ENCODE measurements at regions not wholly inside any gene's neighbourhood (a gene's known extent, or its start where the extent isn't known, plus 50 kb on each side); places are given as distances from the start of the nearest gene placed in this dataset.
"Not testable (repeated sequence)": the region's sequence is repeated elsewhere in the genome, so short reads cannot be mapped to it uniquely, and the experiment has no call there.

DNA sequence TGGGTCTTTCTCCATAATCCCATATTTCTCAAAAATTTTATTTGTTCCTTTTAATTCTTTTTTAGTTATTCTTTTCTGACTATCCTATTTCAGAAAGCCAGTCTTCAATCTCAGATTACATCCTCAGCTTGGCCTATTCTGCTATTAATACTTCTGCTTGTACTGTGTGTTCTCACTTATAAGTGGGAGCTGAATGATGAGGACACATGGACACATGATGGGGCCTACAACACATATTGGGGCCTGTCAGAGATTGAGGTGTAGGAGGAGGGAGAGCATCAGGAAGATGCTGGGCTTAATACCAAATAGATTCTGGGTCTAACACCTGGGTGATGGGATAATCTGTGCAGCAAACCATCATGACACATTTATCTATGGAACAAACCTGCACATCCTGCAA is 82.3 kb downstream of the MAGEE1 start:
- DNase-seq (ENCODE audit: low spot score) (no peak), FAIRE-seq (no peak)

DNA sequence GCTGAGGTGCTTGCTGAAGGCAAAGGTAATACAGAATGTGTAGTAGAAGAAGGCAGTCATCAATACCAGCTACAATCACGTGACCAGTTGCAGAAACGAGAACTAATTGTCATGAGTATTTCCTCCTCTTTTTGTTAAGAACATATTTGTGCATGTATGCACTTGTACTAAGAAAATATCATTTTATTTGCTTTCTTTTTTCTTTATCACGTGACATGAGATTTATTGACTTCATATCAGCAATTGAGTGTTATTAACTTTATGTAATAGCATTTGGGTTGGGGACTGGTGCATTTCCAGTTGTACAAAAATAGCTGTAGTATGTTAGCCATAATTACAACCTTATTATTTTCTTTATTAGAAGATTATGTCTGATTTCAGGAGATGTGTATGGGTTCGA is 90.0 kb downstream of the MAGEE1 start:
- FAIRE-seq (no peak), DNase-seq (ENCODE audit: low spot score) (no peak)

DNA sequence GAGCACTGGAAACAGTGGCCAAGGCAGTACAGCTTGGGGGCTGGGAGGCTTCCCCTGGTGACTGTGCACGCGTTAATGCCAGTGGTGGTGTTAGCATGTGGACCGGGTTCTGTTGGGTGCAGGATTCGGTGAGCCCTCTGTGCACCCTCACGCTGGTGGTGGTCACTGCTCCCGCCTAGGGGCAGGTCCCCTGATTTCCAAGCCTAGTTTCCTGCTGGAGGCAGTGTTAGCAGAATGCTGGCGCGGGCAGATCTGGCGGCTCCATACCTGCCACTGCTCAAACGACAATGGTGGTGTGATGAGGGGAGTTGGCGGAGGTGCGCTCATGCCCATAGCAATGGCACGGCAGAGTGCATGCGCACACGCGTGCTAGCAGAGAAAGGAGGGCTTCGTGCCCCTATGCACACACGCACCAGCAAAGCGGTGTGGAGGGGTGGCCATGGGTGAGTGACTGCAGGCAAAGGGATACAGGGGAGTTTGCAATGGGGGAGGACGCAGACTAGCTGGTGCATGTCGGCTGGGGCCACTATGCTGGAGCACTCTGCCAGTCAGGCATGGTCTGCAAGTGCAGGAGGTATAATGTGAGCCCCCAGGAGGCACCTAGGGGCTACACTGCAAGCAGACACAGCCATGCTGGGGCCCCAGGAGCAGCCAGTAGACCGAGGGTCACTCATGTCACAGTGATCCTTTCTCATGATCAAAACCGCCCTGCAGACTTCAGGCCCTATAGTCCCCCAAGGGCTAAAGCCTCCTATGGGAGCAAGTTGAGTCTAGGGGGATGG is 93.0 kb downstream of the MAGEE1 start:
- no peak for DNase-seq (ENCODE audit: low spot score)
- no peak for FAIRE-seq

DNA sequence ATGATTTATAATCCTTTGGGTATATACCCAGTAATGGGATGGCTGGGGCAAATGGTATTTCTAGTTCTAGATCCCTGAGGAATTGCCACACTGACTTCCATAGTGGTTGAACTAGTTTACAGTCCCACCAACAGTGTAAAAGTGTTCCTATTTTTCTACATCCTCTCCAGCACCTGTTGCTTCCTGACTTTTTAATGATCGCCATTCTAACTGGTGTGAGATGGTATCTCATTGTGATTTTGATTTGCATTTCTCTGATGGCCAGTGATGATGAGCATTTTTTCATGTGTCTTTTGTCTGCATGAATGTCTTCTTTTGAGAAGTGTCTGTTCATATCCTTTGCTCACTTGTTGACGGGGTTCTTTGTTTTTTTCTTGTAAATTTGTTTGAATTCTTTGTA is 108.2 kb downstream of the MAGEE1 start:
- FAIRE-seq; DNase-seq (ENCODE audit: low spot score): not testable (repeated sequence)

DNA sequence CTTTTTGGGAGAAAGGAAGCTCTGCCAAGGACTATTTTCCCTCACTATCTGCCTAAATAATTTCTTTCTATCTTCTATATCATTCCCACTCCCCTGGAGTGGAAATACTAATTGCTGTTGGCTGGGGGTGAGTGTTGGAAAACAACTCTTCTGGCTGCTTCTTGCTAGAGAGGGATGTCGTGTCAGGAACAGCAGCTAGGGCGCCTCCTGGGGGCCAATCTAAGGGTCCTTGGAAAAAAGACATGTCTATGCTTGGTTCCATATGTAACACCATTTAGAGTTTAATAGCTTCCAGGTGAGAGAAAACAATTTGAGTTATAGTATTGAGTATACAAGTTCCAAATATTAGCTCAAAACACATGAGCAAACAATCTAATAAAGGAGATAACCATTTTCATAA is 111.3 kb downstream of the MAGEE1 start:
- DNase-seq (ENCODE audit: low spot score) (no peak), FAIRE-seq (no peak)

DNA sequence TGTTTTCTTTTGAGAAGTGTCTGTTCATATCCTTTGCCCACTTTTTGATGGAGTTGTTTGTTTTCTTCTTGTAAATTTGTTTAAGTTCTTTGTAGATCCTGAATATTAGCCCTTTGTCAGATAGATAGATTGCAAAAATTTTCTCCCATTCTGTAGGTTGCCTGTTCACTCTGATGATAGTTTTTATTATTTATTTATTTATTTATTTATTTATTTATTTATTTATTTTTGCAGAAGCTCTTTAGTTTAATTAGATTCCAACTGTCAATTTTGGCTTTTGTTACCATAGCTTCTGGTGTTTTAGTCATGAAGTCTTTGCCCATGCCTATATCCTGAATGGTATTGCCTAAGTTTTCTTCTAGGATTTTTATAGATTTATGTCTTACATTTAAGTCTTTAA is 115.9 kb downstream of the MAGEE1 start:
- not testable (repeated sequence) for FAIRE-seq; DNase-seq (ENCODE audit: low spot score)

DNA sequence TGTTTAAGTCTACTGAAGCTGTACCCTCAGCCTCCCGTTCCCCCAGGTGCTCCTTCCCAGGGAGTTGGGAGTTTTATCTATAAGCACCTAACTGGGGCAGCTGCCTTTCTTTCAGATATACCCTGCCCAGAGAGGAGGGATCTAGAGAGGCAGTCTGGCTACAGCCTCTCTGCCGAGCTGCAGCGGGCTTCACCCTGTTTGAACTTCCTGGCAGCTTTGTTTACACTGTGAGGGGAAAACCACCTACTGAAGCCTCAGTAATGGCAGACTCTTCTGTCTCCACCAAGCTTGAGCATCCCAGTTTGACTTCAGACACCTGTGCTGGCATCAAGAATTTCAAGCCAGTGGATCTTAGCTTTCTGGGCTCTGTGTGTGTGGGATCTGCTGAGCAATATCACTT is 122.5 kb downstream of the MAGEE1 start:
- no peak for DNase-seq (ENCODE audit: low spot score)
- no peak for FAIRE-seq

DNA sequence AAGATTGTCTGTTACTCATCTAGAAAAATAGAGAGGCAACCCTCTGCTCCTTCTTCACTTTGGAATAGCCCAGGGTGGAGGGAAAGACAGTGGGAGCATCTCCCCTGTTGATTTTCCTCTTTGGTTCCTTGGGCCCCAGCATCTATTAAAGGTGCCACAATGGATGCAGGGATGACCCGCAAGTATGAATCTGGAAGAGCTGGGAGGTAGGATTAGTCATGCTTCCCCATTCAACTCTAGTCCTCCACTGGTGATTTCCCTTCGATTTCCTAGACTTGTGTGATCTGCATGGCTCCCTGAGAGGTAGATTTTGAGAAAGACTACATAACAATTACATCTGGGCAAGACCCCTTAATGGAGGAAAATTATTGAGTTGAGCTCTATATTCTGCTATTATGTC is 127.8 kb downstream of the MAGEE1 start:
- no peak for DNase-seq (ENCODE audit: low spot score)
- FAIRE-seq = no peak

DNA sequence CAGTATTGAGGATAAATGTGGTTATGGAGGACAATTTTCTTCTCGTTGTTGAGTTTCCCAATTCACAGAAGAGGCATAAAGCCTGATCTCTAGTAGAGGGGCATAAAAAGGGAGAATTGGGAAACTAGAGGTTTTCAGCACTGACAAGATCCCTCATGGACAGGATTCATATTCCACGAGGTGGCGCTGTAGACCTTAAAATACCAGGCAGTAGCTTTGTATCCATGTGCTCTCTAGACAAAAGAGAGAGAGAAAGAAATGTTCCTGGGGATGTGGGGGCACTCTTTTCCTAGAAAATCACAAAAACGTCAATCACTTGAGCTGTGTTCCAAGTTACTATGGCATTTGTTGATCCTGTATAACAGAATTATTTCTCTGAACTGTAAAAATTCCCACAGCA is 128.3 kb downstream of the MAGEE1 start:
- DNase-seq (ENCODE audit: low spot score) (peak; percentile 4), FAIRE-seq (no peak)

DNA sequence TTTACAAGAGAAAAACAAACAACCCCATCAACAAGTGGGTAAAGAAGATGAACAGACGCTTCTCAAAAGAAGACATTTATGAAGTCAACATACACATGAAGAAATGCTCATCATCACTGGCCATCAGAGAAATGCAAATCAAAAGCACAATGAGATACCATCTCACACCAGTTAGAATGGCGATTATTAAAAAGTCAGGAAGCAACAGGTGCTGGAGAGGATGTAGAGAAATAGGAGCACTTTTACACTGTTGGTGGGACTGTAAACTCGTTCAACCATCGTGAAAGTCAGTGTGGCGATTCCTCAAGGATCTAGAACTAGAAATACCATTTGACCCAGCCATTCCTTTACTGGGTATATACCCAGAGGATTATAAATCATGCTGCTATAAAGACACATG is 137.3 kb downstream of the MAGEE1 start:
- DNase-seq (ENCODE audit: low spot score); FAIRE-seq: not testable (repeated sequence)

DNA sequence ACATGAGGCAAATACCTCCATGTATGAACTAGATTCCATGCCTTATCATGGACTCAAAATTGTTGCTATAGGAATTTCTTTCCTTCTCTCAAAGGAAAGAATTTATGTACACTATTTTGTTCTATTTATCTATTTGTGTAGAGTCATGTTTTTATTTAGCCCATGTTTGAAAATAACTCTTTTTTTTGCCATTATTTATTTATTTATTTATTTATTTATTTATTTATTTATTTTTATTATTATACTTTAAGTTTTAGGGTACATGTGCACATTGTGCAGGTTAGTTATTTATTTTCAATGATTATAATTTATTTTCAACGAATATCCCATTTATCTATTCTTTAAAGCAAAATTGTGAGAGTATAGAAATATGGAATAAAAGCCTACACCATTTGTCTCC is 177.9 kb downstream of the MAGEE1 start:
- no peak for FAIRE-seq
- DNase-seq (ENCODE audit: low spot score) = no peak

DNA sequence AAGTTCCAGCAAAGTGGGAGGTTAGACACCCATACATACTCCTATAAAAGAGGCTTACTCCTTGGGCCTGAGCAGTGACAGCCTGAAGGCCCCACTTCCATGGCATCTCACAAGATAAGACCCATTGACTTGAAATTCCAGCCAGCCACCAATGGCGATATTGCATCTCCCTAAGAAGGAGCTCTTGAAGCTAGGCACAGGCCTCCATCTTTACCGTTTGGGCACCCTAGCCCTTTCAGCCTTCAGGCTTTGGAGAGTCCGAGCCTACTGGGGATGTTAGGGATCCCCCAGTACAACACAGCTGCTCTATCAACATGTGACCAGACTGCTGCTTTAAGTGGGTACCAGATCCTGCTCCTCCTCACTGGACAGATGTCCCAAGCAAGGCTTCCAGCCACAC is 189.5 kb downstream of the MAGEE1 start:
- no peak for DNase-seq (ENCODE audit: low spot score)
- FAIRE-seq = no peak

DNA sequence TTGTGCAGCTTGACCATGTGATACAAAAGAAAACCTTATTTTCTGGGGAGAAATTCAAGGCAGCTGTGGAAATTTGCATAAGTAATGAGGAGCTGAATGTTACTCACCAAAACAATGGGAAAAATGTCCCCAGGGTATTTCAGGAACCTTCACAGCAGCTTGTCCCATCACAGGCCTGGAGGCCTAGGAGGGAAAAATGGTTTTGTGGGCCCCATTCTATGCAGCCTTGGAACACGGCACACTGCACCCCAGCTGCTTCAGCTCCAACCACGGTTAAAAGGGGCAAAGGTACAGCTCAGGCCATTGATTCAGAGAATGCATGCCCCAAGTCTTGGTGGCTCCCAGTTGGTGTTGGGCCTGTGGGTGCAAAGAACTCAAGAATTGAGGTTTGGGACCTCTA is 216.1 kb downstream of the MAGEE1 start:
- DNase-seq (ENCODE audit: low spot score) (no peak), FAIRE-seq (no peak)

DNA sequence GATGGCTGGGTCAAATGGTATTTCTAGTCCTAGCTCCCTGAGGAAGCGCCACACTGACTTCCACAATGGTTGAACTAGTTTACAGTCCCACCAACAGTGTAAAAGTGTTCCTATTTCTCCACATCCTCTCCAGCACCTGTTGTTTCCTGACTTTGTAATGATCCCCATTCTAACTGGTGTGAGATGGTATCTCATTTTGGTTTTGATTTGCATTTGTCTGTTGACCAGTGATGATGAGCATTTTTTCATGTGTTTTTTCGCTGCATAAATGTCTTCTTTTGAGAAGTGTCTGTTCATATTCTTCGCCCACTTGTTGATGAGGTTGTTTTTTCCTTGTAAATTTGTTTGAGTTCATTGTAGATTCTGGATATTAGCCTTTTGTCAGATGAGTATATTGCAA is 223.9 kb downstream of the MAGEE1 start:
- DNase-seq (ENCODE audit: low spot score); FAIRE-seq: not testable (repeated sequence)

DNA sequence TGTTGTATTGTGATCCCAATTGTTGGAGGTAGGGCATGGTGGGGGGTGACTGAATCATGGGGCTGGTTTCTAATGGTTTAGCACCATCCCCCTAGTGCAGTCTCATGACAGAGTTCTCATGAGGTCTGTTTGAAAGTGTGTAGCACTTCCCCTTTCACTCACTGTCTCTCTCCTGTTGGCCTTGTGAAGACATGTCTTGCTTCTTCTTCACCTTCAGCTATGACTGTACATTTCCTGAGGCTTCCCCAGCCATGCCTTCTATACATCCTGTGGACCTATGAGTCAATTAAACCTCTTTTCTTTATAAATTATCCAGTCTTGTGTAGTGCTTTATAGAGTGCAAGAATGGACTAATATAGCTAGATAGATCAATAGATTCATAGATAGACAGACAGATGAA is 230.0 kb downstream of the MAGEE1 start:
- DNase-seq (ENCODE audit: low spot score) = no peak
- FAIRE-seq = no peak

Measured in RCC 7860 (cell line).